GM18951 (cell line): ENCODE measurements at regions not wholly inside any gene's neighbourhood (a gene's known extent, or its start where the extent isn't known, plus 50 kb on each side); places are given as distances from the start of the nearest gene placed in this dataset.
"Not testable (repeated sequence)": the region's sequence is repeated elsewhere in the genome, so short reads cannot be mapped to it uniquely, and the experiment has no call there.

Experiments used
- POLR2A ChIP-seq: IDR thresholded peaks from 4 replicates; pipeline ENCODE4 v1.6.1; 2011; ENCODE audit warnings: mild to moderate bottlenecking; ENCODE audit not compliant: insufficient read length, insufficient read depth; ENCODE audit errors: extremely low read depth
- in situ Hi-C: fragments of 300-500 bp; cut with MboI; formaldehyde crosslinking; loops from one replicate; pipeline ENCODE4 v1.12.0; 2022; ENCODE audit warnings: low sequenced_read_pairs, mixed read lengths, inconsistent platforms; ENCODE audit not compliant: unreplicated experiment

- no peak for TF ChIP-seq POLR2A
Measured at GRCh38 chr6:132061381-132061780, 110.2 kb upstream of the CCN2 start.

GRCh38 chr6:132060591-132060990 is 109.4 kb upstream of the CCN2 start:
- no peak for TF ChIP-seq POLR2A
- in situ Hi-C loops: no loop called here

More at GRCh38 chr6:132061381-132061780, 110.2 kb upstream of the CCN2 start:
- in situ Hi-C loops: no loop called here

- no peak for TF ChIP-seq POLR2A
- in situ Hi-C loops: no loop called here
Measured at GRCh38 chr6:132058975-132059374, 107.8 kb upstream of the CCN2 start.

- in situ Hi-C loops: no loop called here
- no peak for TF ChIP-seq POLR2A
Measured at GRCh38 chr6:132054525-132054924, 103.4 kb upstream of the CCN2 start.

- TF ChIP-seq POLR2A: no peak
- in situ Hi-C loops: no loop called here
Measured at GRCh38 chr6:132053511-132053910, 102.3 kb upstream of the CCN2 start.

- TF ChIP-seq POLR2A: no peak
- in situ Hi-C loops: no loop called here
Measured at GRCh38 chr6:132052096-132052495, 100.9 kb upstream of the CCN2 start.

- in situ Hi-C loops: no loop called here
- no peak for TF ChIP-seq POLR2A
Measured at GRCh38 chr6:132045877-132046276, 94.7 kb upstream of the CCN2 start.

- TF ChIP-seq POLR2A: no peak
- in situ Hi-C loops: no loop called here
Measured at GRCh38 chr6:132043148-132043547, 92.0 kb upstream of the CCN2 start.

- in situ Hi-C loops: no loop called here
Measured at GRCh38 chr6:132041706-132042105, 90.5 kb upstream of the CCN2 start.

GRCh38 chr6:132028029-132028428 is 76.9 kb upstream of the CCN2 start:
- no peak for TF ChIP-seq POLR2A
- in situ Hi-C loops: no loop called here

More at GRCh38 chr6:132041706-132042105, 90.5 kb upstream of the CCN2 start:
- TF ChIP-seq POLR2A: no peak

GRCh38 chr6:132025468-132025867 is 74.3 kb upstream of the CCN2 start:
- in situ Hi-C loops: no loop called here
- no peak for TF ChIP-seq POLR2A

GRCh38 chr6:132023490-132023889 is 72.3 kb upstream of the CCN2 start:
- no peak for TF ChIP-seq POLR2A
- in situ Hi-C loops: no loop called here

- in situ Hi-C loops: no loop called here
- no peak for TF ChIP-seq POLR2A
Measured at GRCh38 chr6:132021552-132022375, 70.6 kb upstream of the CCN2 start.

GRCh38 chr6:132020918-132021317 is 69.7 kb upstream of the CCN2 start:
- in situ Hi-C loops: not testable (repeated sequence)
